Activated T-cell treated with anti-CD3 and anti-CD28 coated beads, Interleukin-2, amount 50 U/mL, for 72 hours (primary cell): ENCODE measurements at regions not wholly inside any gene's neighbourhood (a gene's known extent, or its start where the extent isn't known, plus 50 kb on each side); places are given as distances from the start of the nearest gene placed in this dataset.
A peak's percentile ranks its signal among the peaks of the same experiment; 100 is the strongest.
"Not testable (repeated sequence)": the region's sequence is repeated elsewhere in the genome, so short reads cannot be mapped to it uniquely, and the experiment has no call there.

Source experiments
- ATAC-seq, 2 donors: fragments of 150-1000 bp; cut with Tn5 transposase; replicated peaks in 1 of 2; 2 replicates each; pipeline ENCODE4 v1.10.0; 2021; ENCODE audit warnings: moderate library complexity in 2 of 2, mild to moderate bottlenecking in 1 of 2
- DNase-seq, 2 donors: peaks; one replicate each; pipeline ENCODE4 v3.0.0; 2021 to 2022; ENCODE audit warnings: mixed read lengths in 1 of 2
- H3K27ac Mint-ChIP-seq: one replicate; pipeline ENCODE4 v1.8.0; 2022; ENCODE audit warnings: mild to moderate bottlenecking, moderate library complexity, mixed read lengths
- H3K27me3 Mint-ChIP-seq: one replicate; pipeline ENCODE4 v1.8.0; 2022; ENCODE audit warnings: low read depth, mixed read lengths
- H3K36me3 Mint-ChIP-seq, 2 donors: one replicate each; pipeline ENCODE4 v1.8.0; 2022; ENCODE audit warnings: mixed read lengths in 2 of 2, mild to moderate bottlenecking in 1 of 2; ENCODE audit not compliant: insufficient read depth in 2 of 2
- H3K4me1 Mint-ChIP-seq: one replicate; pipeline ENCODE4 v1.8.0; 2022; ENCODE audit warnings: low read depth, mixed read lengths
- H3K4me3 Mint-ChIP-seq, 2 donors: one replicate each; pipeline ENCODE4 v1.8.0; 2022; ENCODE audit warnings: mild to moderate bottlenecking in 2 of 2, mixed read lengths in 2 of 2, moderate library complexity in 2 of 2
- H3K9me3 Mint-ChIP-seq, 2 donors: one replicate each; pipeline ENCODE4 v1.8.0; 2022; ENCODE audit warnings: mixed read lengths in 2 of 2

- H3K36me3 Mint-ChIP-seq, result no peaks in the 10 kb centered on the region
- H3K9me3 Mint-ChIP-seq, result no peaks in the 10 kb centered on the region
- ATAC-seq (no peak), DNase-seq (no peak)
- no peak overlapping the region for H3K4me3 Mint-ChIP-seq
- peaks cover 25% of the 10 kb centered on the region for H3K4me1 Mint-ChIP-seq
- no peak overlapping the region for H3K27ac Mint-ChIP-seq
- no peaks in the 10 kb centered on the region for H3K27me3 Mint-ChIP-seq
Measured at GRCh38 chr6:90372885-90373284, 76.2 kb upstream of the BACH2 start.

- ATAC-seq, result no peak
- Mint-ChIP-seq H3K27ac (no peak overlapping the region), H3K27me3 (no peaks in the 10 kb centered on the region), H3K36me3 (no peaks in the 10 kb centered on the region), H3K4me3 (peak overlapping the region in 1 of 2 donors; percentile 12), H3K9me3 (no peaks in the 10 kb centered on the region), H3K4me1 (peaks cover 25% of the 10 kb centered on the region)
- no peak for DNase-seq
Measured at GRCh38 chr6:90372450-90372849, 75.8 kb upstream of the BACH2 start.

- Mint-ChIP-seq H3K4me1 (peaks cover 25% of the 10 kb centered on the region), H3K4me3 (peak overlapping the region in 1 of 2 donors; percentile 19), H3K27ac (peak overlapping the region; percentile 26), H3K27me3 (no peaks in the 10 kb centered on the region), H3K36me3 (no peaks in the 10 kb centered on the region), H3K9me3 (peaks cover 0 to 2% of the 10 kb centered on the region in 2 donors)
- DNase-seq (peak; percentile 14 to 39), ATAC-seq (peak; percentile 79 to 82)
Measured at GRCh38 chr6:90370493-90370959, 73.9 kb upstream of the BACH2 start.

- Mint-ChIP-seq H3K27me3 (no peaks in the 10 kb centered on the region), H3K4me3 (peak overlapping the region; percentile 49 to 56), H3K36me3 (no peaks in the 10 kb centered on the region), H3K9me3 (peaks cover 0 to 2% of the 10 kb centered on the region in 2 donors), H3K27ac (peak overlapping the region; percentile 66), H3K4me1 (peaks cover 25% of the 10 kb centered on the region)
- ATAC-seq (no peak), DNase-seq (no peak)
Measured at GRCh38 chr6:90369651-90370050, 73.0 kb upstream of the BACH2 start.

- peaks cover 28% of the 10 kb centered on the region for H3K4me1 Mint-ChIP-seq
- ATAC-seq (peak; percentile 80 to 89), DNase-seq (peak; percentile 51 to 67)
- H3K27me3 Mint-ChIP-seq, result no peaks in the 10 kb centered on the region
- H3K9me3 Mint-ChIP-seq, result peaks cover 0 to 2% of the 10 kb centered on the region in 2 donors
- H3K36me3 Mint-ChIP-seq, result no peaks in the 10 kb centered on the region
- H3K27ac Mint-ChIP-seq, result peak overlapping the region; percentile 66
- H3K4me3 Mint-ChIP-seq, result peak overlapping the region; percentile 49 to 56
Measured at GRCh38 chr6:90369024-90369519, 72.4 kb upstream of the BACH2 start.

GRCh38 chr6:90368601-90369000 is 72.0 kb upstream of the BACH2 start:
- DNase-seq, result no peak
- no peaks in the 10 kb centered on the region for H3K27me3 Mint-ChIP-seq
- peaks cover 0 to 2% of the 10 kb centered on the region in 2 donors for H3K9me3 Mint-ChIP-seq
- no peak for ATAC-seq
- H3K4me1 Mint-ChIP-seq, result peaks cover 33% of the 10 kb centered on the region
- peak overlapping the region; percentile 14 to 56 for H3K4me3 Mint-ChIP-seq
- no peaks in the 10 kb centered on the region for H3K36me3 Mint-ChIP-seq
- peak overlapping the region; percentile 35 for H3K27ac Mint-ChIP-seq

- ATAC-seq (no peak), DNase-seq (no peak)
- Mint-ChIP-seq H3K27me3 (no peaks in the 10 kb centered on the region), H3K27ac (no peak overlapping the region), H3K4me3 (no peak overlapping the region), H3K36me3 (no peaks in the 10 kb centered on the region), H3K9me3 (peaks cover 0 to 2% of the 10 kb centered on the region in 2 donors), H3K4me1 (peaks cover 35% of the 10 kb centered on the region)
Measured at GRCh38 chr6:90368001-90368400, 71.4 kb upstream of the BACH2 start.

GRCh38 chr6:90365565-90366219 is 69.0 kb upstream of the BACH2 start:
- Mint-ChIP-seq H3K27me3 (no peaks in the 10 kb centered on the region), H3K4me3 (no peak overlapping the region), H3K36me3 (no peaks in the 10 kb centered on the region), H3K27ac (no peak overlapping the region), H3K4me1 (peaks cover 31% of the 10 kb centered on the region), H3K9me3 (peaks cover 0 to 2% of the 10 kb centered on the region in 2 donors)
- no peak for DNase-seq
- ATAC-seq, result no peak

- H3K4me3 Mint-ChIP-seq, result no peak overlapping the region
- peaks cover 24% of the 10 kb centered on the region for H3K4me1 Mint-ChIP-seq
- peaks cover 0 to 2% of the 10 kb centered on the region in 2 donors for H3K9me3 Mint-ChIP-seq
- H3K27me3 Mint-ChIP-seq, result no peaks in the 10 kb centered on the region
- DNase-seq (no peak), ATAC-seq (no peak)
- no peaks in the 10 kb centered on the region for H3K36me3 Mint-ChIP-seq
- H3K27ac Mint-ChIP-seq, result no peak overlapping the region
Measured at GRCh38 chr6:90365002-90365401, 68.4 kb upstream of the BACH2 start.

GRCh38 chr6:90364286-90364685 is 67.6 kb upstream of the BACH2 start:
- ATAC-seq (no peak), DNase-seq (no peak)
- Mint-ChIP-seq H3K27me3 (no peaks in the 10 kb centered on the region), H3K27ac (no peak overlapping the region), H3K36me3 (no peaks in the 10 kb centered on the region), H3K9me3 (peaks cover 0 to 2% of the 10 kb centered on the region in 2 donors), H3K4me3 (no peak overlapping the region), H3K4me1 (peaks cover 17% of the 10 kb centered on the region)

- no peaks in the 10 kb centered on the region for H3K27me3 Mint-ChIP-seq
- no peak overlapping the region for H3K4me3 Mint-ChIP-seq
- no peak overlapping the region for H3K27ac Mint-ChIP-seq
- H3K4me1 Mint-ChIP-seq, result peaks cover 10% of the 10 kb centered on the region
- peaks cover 0 to 2% of the 10 kb centered on the region in 2 donors for H3K9me3 Mint-ChIP-seq
- ATAC-seq, result no peak
- H3K36me3 Mint-ChIP-seq, result no peaks in the 10 kb centered on the region
- no peak for DNase-seq
Measured at GRCh38 chr6:90362318-90362717, 65.7 kb upstream of the BACH2 start.

GRCh38 chr6:90361174-90361573 is 64.5 kb upstream of the BACH2 start:
- peaks cover 0 to 2% of the 10 kb centered on the region in 2 donors for H3K36me3 Mint-ChIP-seq
- no peak overlapping the region for H3K4me3 Mint-ChIP-seq
- H3K27me3 Mint-ChIP-seq, result no peaks in the 10 kb centered on the region
- H3K27ac Mint-ChIP-seq, result no peak overlapping the region
- no peak for ATAC-seq
- no peak for DNase-seq
- H3K9me3 Mint-ChIP-seq, result no peaks in the 10 kb centered on the region
- peaks cover 10% of the 10 kb centered on the region for H3K4me1 Mint-ChIP-seq

- H3K27me3 Mint-ChIP-seq, H3K4me3 Mint-ChIP-seq, H3K27ac Mint-ChIP-seq, H3K9me3 Mint-ChIP-seq, ATAC-seq, H3K36me3 Mint-ChIP-seq, DNase-seq: not testable (repeated sequence)
- peaks cover 11% of the 10 kb centered on the region for H3K4me1 Mint-ChIP-seq
Measured at GRCh38 chr6:90358036-90358770, 61.6 kb upstream of the BACH2 start.
